ENCODE measurements at regions not wholly inside any gene's neighbourhood (a gene's known extent, or its start where the extent isn't known, plus 50 kb on each side); places are given as distances from the start of the nearest gene placed in this dataset.

DNA sequence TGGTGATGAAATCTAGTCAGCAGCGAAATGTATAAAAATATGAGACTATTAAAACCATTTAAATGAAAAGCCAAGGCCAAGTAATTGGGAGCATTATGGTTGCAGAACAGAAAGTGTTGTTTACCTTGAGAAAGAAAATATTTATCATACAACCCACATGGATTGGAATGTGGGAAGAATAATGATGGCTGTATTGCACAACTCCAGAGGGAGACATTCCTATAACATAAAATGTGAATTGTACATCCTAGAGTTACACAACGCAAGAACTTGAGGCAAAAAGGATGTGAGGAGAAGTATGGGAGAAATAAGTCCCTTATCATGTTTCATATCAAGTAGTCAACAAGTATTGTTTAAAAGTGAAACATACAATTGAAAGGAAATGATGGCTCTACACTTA is 1014.0 kb upstream of the SEMA6A start:
- Histone ChIP-seq H3K9ac (ENCODE audit: control insufficient read depth, insufficient read depth, low read length) (no peak overlapping the region), H2AFZ (ENCODE audit: control insufficient read depth, low read depth, low read length) (no peak overlapping the region), H3K9me3 (replicated peaks; ENCODE audit: control insufficient read depth, insufficient read depth, low read length) (no peaks in the 10 kb centered on the region), H3K27me3 (replicated peaks in 1 of 2; ENCODE audit: control insufficient read depth in 2 of 2, insufficient read depth in 2 of 2, low read length in 1 of 2) (no peaks in the 10 kb centered on the region), H3K27ac (ENCODE audit: control insufficient read depth, insufficient read depth) (no peak overlapping the region), H3K36me3 (ENCODE audit: control insufficient read depth in 2 of 2, insufficient read depth in 2 of 2, low read length in 1 of 2) (no peaks in the 10 kb centered on the region), H3K79me2 (ENCODE audit: control insufficient read depth, insufficient read depth, low read length) (no peaks in the 10 kb centered on the region), H3K4me1 (ENCODE audit: control insufficient read depth, insufficient read depth, low read length) (no peaks in the 10 kb centered on the region), H3K4me3 (no peak overlapping the region), H3K4me2 (ENCODE audit: control insufficient read depth, insufficient read depth) (no peak overlapping the region), H4K20me1 (ENCODE audit: control insufficient read depth, insufficient read depth) (no peaks in the 10 kb centered on the region)
- ATAC-seq (no peak), FAIRE-seq (no peak), DNase-seq (ENCODE audit: low read depth, low spot score) (no peak)
- ChIA-PET CTCF (no interaction called here), SMC1A (ENCODE audit: uncharacterized antibody, unreplicated experiment) (no interaction called here), RAD21 (ENCODE audit: unreplicated experiment) (no interaction called here), POLR2A (interaction anchor here (0.5 kb wide), 1 partner anchor 845 kb away, joined by 3 read pairs; no protein-coding TSS in a partner anchor)
- TF ChIP-seq, protein P1, sequence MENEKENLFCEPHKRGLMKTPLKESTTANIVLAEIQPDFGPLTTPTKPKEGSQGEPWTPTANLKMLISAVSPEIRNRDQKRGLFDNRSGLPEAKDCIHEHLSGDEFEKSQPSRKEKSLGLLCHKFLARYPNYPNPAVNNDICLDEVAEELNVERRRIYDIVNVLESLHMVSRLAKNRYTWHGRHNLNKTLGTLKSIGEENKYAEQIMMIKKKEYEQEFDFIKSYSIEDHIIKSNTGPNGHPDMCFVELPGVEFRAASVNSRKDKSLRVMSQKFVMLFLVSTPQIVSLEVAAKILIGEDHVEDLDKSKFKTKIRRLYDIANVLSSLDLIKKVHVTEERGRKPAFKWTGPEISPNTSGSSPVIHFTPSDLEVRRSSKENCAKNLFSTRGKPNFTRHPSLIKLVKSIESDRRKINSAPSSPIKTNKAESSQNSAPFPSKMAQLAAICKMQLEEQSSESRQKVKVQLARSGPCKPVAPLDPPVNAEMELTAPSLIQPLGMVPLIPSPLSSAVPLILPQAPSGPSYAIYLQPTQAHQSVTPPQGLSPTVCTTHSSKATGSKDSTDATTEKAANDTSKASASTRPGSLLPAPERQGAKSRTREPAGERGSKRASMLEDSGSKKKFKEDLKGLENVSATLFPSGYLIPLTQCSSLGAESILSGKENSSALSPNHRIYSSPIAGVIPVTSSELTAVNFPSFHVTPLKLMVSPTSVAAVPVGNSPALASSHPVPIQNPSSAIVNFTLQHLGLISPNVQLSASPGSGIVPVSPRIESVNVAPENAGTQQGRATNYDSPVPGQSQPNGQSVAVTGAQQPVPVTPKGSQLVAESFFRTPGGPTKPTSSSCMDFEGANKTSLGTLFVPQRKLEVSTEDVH (IDR thresholded peaks at IDR 0.05; ENCODE audit: low read depth, partially characterized antibody), result no peak
- TF ChIP-seq SREBF2 (IDR thresholded peaks at IDR 0.05; ENCODE audit: low read length), result no peak
- no peak for TF ChIP-seq ETV6 (conservative IDR thresholded peaks at IDR 0.05 in 1 of 2, IDR thresholded peaks at IDR 0.05 in 1 of 2; ENCODE audit: borderline replicate concordance in 1 of 2, low read depth in 1 of 2)
- TF ChIP-seq SREBF1 (IDR thresholded peaks at IDR 0.05; ENCODE audit: low read length), result no peak
- TF ChIP-seq ZNF622 (IDR thresholded peaks at IDR 0.05), result no peak
- TF ChIP-seq STAT3 (IDR thresholded peaks at IDR 0.05; ENCODE audit: low read depth, low read length), result no peak
- in situ Hi-C loops (cut with MboI), result loop anchor here (25.0 kb wide), 1 partner anchor 1199 kb away; no protein-coding TSS in a partner anchor
- no TSS peak for BruUV-seq (replicated peaks)
- 16% methylated on average over 2 of the region's 2 CpGs for WGBS (ENCODE audit: insufficient coverage, insufficient replicate concordance, low lambda C conversion rate, missing lambda C conversion rate)
- intact Hi-C loops (cut with micrococcal nuclease; ENCODE audit: unreplicated experiment), result no loop called here

Measured in GM12878 (cell line).